ENCODE measurements at regions not wholly inside any gene's neighbourhood (a gene's known extent, or its start where the extent isn't known, plus 50 kb on each side); places are given as distances from the start of the nearest gene placed in this dataset.

- TF ChIP-seq CTCF (conservative IDR thresholded peaks at IDR 0.05; ENCODE audit: low read depth, low read length) (no peak), EZH2 (IDR thresholded peaks at IDR 0.05; ENCODE audit: borderline replicate concordance, low read depth, low read length, poor library complexity, severe bottlenecking) (no peak)
Measured at GRCh38 chr18:46332286-46332801, 228.2 kb downstream of the HAUS1 start.

Data from A673 (cell line).